Sigmoid colon (tissue), 4 donors: ENCODE measurements at regions not wholly inside any gene's neighbourhood (a gene's known extent, or its start where the extent isn't known, plus 50 kb on each side); places are given as distances from the start of the nearest gene placed in this dataset.

Source experiments
- CTCF ChIP-seq, 4 experiments: fragments of 450-650 bp in 3 of 4; fragments of 200-600 bp in 1 of 4; IDR thresholded peaks; one replicate each; pipeline ENCODE4 v1.5.1; 2016 to 2019; ENCODE audit warnings: antibody characterized with exemption in 4 of 4, mild to moderate bottlenecking in 3 of 4, moderate library complexity in 2 of 4
- POLR2A ChIP-seq, 2 donors: fragments of 450-650 bp; IDR thresholded peaks; one replicate each; pipeline ENCODE4 v1.6.1; 2016; ENCODE audit warnings: antibody characterized with exemption in 2 of 2, mild to moderate bottlenecking in 2 of 2, moderate library complexity in 2 of 2
- POLR2AphosphoS5 ChIP-seq, 4 donors: sonication (generic); formaldehyde crosslinking; IDR thresholded peaks; one replicate each; pipeline ENCODE4 v1.6.1; 2017; ENCODE audit warnings: antibody characterized with exemption in 4 of 4

GRCh38 chr2:43139996-43140621 is 86.3 kb downstream of the ZFP36L2 start:
- TF ChIP-seq POLR2AphosphoS5 (IDR thresholded peaks at IDR 0.05) (no peak), CTCF (IDR thresholded peaks at IDR 0.05) (no peak), POLR2A (IDR thresholded peaks at IDR 0.05) (no peak)
